ENCODE measurements at regions not wholly inside any gene's neighbourhood (a gene's known extent, or its start where the extent isn't known, plus 50 kb on each side); places are given as distances from the start of the nearest gene placed in this dataset.

DNA sequence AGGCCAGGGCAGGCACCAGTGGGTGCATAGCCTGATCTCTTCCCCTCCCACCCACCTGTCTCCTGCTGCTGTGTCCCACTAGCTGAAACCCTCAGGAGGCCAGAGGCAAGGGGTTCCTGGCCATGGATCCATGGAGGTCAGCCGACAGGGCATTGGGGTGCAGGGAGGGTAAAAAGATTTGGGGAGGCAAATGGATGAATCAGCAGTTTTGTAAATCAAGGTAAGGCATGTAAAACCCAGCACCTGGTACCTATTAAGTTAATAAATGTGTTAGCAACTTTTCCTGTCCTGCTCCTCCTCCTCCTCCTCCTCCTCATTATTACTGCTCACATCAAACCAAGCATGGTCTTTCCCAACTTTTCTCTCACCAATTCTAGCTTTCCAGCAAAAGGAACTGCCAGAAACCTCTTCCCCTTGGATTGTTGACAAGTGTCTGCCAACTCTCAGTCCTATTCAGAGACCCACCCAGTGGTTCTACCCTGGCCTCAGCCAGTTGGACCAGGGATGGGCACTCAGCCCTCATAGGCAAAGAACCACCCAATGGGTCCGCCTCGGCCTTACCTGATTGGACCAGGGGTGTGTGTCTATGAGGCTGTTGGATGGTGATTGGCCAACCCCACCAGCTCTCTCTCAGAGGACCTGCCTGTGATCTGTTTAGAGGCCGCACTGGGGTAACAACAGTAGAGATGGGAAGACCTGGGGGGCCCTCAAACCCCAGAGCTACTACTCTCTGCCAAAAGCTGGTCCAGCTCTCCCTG, 155.7 kb upstream of the GSC start:
- no peak for DNase-seq (ENCODE audit: extremely low read depth, low read depth)
- TF ChIP-seq, protein P1, sequence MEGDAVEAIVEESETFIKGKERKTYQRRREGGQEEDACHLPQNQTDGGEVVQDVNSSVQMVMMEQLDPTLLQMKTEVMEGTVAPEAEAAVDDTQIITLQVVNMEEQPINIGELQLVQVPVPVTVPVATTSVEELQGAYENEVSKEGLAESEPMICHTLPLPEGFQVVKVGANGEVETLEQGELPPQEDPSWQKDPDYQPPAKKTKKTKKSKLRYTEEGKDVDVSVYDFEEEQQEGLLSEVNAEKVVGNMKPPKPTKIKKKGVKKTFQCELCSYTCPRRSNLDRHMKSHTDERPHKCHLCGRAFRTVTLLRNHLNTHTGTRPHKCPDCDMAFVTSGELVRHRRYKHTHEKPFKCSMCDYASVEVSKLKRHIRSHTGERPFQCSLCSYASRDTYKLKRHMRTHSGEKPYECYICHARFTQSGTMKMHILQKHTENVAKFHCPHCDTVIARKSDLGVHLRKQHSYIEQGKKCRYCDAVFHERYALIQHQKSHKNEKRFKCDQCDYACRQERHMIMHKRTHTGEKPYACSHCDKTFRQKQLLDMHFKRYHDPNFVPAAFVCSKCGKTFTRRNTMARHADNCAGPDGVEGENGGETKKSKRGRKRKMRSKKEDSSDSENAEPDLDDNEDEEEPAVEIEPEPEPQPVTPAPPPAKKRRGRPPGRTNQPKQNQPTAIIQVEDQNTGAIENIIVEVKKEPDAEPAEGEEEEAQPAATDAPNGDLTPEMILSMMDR (IDR thresholded peaks at IDR 0.05; ENCODE audit: low read depth, low read length), result no peak

DNA sequence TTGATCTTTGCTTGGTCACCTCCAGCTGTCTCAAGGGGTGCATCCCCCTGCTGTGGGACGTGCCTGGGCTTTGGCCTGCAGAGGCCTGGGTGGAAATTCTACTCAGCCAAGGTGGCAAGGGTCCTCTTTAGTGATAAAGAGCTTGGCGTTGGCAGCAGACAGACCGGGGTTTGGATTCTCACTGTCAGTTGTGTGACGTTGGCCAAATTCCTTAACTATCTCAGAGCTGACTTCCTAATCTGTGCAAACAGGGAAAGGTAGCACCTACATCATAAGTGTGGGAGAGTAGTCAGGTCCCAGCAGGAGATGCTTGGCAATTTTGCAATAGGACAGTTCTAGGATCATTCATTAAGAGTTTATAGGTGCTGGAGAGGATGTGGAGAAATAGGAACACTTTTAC, 154.3 kb upstream of the GSC start:
- DNase-seq (ENCODE audit: extremely low read depth, low read depth), result no peak
- TF ChIP-seq, protein P1 (IDR thresholded peaks at IDR 0.05; ENCODE audit: low read depth, low read length), result no peak

DNA sequence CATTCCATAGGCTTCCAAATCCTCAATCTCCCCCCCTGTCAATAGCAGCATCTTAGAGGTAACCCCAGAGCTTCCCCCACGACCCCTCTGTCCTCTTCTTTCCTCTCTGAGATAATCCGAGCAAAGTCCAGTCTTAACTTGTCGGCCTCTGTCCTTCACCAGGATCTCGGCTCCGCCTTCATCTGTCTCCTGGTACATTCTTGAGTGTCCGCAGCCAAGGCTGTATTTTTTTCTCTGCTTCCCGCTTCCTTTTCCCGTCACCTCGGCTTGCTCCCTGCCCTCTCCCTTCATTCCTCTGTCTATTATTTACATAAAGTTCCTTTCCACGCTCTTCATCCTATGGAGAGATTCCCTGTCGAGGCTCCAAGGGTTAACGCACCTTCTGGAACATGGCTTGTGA, 153.9 kb upstream of the GSC start:
- TF ChIP-seq, protein P1 (IDR thresholded peaks at IDR 0.05; ENCODE audit: low read depth, low read length), result no peak
- no peak for DNase-seq (ENCODE audit: extremely low read depth, low read depth)

DNA sequence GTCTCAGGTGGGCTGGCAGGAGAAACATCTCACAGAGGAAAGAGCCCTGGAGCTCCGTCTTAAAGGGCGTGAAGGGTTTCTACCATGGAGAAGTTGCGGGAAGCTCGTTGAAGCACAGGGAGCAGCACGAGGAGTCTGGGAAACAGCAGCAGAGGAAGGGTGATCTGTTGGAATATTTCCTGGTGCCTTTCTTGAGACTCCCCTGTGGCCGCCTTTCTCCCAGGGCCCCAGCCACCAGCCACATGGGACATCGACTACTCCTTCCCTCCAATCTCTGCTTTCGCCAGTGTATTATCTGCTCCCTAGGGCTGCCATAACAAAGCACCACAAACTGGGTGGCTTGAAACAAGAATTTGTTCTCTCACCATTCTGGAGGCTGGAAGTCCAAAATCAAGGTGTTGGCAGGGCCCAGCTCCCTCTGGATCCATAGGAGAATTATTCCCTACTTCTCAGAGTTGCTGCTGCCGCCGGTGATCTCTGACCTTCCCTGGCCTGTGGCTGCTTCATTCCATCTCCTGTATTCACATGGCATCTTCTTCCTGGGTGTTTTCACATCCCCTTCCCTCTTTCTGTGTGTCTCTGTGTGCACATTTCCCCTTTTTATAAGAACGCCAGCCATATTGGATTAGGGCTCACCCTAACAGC, 152.8 kb upstream of the GSC start:
- no peak for DNase-seq (ENCODE audit: extremely low read depth, low read depth)
- TF ChIP-seq, protein P1 (IDR thresholded peaks at IDR 0.05; ENCODE audit: low read depth, low read length), result no peak

DNA sequence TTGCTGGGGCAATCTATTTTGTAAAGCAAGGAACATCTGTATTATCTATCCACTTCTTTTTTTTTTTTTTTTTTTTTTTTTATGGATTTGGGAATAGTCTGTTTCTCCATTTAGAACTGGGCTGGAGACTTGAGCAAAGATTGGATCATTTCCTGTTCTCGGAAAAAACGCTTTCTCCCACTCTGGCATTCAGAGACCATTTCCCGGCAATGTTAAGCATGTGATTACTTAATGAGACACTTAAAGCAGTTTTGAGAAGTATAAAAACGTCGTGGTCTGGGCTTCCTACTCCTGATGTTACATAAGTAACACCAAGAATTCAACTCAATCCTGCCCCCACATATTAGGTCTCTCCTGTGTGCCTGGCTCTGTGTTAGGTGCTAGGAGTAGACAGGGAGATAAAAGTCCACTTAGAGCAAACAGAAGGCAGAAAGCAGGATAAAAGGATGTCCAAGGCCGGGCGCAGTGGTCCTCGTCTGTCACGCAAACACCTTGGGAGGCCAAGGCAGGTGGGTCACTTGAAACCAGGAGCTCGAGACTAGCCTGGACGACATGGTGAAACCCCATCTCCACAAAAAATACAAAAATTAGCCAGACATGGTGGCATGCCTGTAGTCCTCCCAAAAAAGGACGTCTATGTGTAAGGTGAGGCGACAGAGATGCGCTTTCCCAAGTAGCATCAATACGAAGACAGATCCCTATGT, 152.1 kb upstream of the GSC start:
- no peak for DNase-seq (ENCODE audit: extremely low read depth, low read depth)
- TF ChIP-seq, protein P1 (IDR thresholded peaks at IDR 0.05; ENCODE audit: low read depth, low read length), result no peak

DNA sequence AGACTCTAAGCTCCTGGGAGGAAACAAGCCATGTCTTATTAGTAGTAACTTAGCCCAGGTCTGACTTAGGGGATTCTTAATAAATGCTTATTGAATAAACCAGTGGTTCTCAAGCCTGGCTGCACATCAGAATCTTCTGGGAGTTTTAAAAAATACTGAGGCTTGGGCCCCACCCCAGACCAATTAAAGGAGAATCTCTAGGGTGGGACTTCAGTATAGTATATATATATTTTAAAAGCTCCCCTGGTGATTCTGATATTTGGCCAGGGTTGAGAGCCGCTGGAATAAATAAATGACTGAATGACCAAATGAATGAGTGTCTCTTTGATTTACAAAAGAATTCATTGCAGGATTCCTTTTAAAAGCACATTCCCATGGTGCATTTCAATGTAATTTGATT, 151.5 kb upstream of the GSC start:
- no peak for DNase-seq (ENCODE audit: extremely low read depth, low read depth)
- TF ChIP-seq, protein P1 (IDR thresholded peaks at IDR 0.05; ENCODE audit: low read depth, low read length), result no peak

DNA sequence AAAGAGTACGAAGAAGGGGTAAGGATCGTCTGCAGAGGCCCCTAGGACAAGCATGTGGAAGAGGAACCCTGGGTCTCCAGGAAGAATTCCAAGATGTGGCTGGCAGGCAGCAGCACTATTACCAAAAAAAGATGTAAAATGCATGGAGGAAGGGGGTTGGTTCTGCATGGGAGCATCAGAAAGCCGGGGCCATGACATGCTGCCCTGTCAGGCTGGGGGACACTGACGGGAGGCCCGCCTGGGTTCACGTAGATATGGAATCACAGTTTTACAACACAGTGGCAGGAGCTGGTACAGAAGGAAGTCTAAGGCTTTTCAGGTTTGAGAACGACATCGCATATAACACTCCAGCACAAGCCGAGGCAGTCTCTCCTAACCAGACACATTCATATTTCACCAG, 150.0 kb upstream of the GSC start:
- TF ChIP-seq, protein P1 (IDR thresholded peaks at IDR 0.05; ENCODE audit: low read depth, low read length), result no peak
- DNase-seq (ENCODE audit: extremely low read depth, low read depth), result no peak
